ENCODE measurements at regions not wholly inside any gene's neighbourhood (a gene's known extent, or its start where the extent isn't known, plus 50 kb on each side); places are given as distances from the start of the nearest gene placed in this dataset.

DNA sequence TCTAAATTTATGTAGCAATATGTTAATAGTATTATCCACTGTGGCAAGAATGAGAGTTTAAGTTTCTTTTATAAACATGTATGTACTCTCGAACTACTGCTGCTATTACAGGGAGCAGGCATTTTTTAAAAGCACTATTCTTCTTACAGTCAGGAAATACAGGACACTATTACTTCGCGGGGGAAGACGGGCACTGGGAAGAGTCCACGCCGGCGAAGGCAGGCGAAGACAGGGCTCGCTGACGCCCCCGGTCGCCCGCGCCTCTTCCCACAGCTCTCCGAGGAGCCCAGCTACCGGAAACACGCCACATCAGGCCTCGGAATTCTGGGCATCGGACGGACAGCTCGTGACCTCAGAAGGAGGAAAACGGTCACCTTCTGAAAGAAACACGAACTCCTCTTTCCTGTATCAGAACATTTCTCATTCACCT, 90.2 kb downstream of the FAM161A start:
- TF ChIP-seq, protein P1, sequence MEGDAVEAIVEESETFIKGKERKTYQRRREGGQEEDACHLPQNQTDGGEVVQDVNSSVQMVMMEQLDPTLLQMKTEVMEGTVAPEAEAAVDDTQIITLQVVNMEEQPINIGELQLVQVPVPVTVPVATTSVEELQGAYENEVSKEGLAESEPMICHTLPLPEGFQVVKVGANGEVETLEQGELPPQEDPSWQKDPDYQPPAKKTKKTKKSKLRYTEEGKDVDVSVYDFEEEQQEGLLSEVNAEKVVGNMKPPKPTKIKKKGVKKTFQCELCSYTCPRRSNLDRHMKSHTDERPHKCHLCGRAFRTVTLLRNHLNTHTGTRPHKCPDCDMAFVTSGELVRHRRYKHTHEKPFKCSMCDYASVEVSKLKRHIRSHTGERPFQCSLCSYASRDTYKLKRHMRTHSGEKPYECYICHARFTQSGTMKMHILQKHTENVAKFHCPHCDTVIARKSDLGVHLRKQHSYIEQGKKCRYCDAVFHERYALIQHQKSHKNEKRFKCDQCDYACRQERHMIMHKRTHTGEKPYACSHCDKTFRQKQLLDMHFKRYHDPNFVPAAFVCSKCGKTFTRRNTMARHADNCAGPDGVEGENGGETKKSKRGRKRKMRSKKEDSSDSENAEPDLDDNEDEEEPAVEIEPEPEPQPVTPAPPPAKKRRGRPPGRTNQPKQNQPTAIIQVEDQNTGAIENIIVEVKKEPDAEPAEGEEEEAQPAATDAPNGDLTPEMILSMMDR (IDR thresholded peaks at IDR 0.05): no peak
- TF ChIP-seq POLR2AphosphoS5 (IDR thresholded peaks at IDR 0.05): no peak

Measured in breast epithelium (tissue), 3 donors.